AG04449 (cell line): ENCODE measurements at regions not wholly inside any gene's neighbourhood (a gene's known extent, or its start where the extent isn't known, plus 50 kb on each side); places are given as distances from the start of the nearest gene placed in this dataset.
"Not testable (repeated sequence)": the region's sequence is repeated elsewhere in the genome, so short reads cannot be mapped to it uniquely, and the experiment has no call there.

ENCODE experiments used
- CTCF ChIA-PET: fragments of 350-600 bp; formaldehyde crosslinking; extraction: SDS; loops from one replicate; lab custom pipeline; 2021; ENCODE audit warnings: antibody characterized with exemption; lab: Yijun Ruan, JAX
- POLR2A ChIA-PET: fragments of 400-600, 350-600 bp; formaldehyde crosslinking; extraction: SDS; loops from one replicate; lab custom pipeline; 2020; ENCODE audit warnings: antibody characterized with exemption, inconsistent platforms; lab: Yijun Ruan, JAX
- DNase-seq: peaks from one replicate; pipeline ENCODE4 v3.0.0-alpha.2; 2010; ENCODE audit warnings: low read depth, low spot score
- H3K4me3 ChIP-seq: 2 replicates; pipeline ENCODE4 v1.5.1; 2011; ENCODE audit warnings: low read depth, mild to moderate bottlenecking, control low read depth, low read length
- TF ChIP-seq, protein P1 (sequence below): IDR thresholded peaks from one replicate; pipeline ENCODE4 v1.5.1; 2011; ENCODE audit warnings: mild to moderate bottlenecking, moderate library complexity, low read length, control low read depth, inconsistent platforms; ENCODE audit not compliant: insufficient read depth; ENCODE audit errors: missing control alignments

GRCh38 chr6:121885399-121886152, 450.1 kb downstream of the GJA1 start:
- no peak overlapping the region for H3K4me3 ChIP-seq
- TF ChIP-seq, protein P1, sequence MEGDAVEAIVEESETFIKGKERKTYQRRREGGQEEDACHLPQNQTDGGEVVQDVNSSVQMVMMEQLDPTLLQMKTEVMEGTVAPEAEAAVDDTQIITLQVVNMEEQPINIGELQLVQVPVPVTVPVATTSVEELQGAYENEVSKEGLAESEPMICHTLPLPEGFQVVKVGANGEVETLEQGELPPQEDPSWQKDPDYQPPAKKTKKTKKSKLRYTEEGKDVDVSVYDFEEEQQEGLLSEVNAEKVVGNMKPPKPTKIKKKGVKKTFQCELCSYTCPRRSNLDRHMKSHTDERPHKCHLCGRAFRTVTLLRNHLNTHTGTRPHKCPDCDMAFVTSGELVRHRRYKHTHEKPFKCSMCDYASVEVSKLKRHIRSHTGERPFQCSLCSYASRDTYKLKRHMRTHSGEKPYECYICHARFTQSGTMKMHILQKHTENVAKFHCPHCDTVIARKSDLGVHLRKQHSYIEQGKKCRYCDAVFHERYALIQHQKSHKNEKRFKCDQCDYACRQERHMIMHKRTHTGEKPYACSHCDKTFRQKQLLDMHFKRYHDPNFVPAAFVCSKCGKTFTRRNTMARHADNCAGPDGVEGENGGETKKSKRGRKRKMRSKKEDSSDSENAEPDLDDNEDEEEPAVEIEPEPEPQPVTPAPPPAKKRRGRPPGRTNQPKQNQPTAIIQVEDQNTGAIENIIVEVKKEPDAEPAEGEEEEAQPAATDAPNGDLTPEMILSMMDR, result no peak
- ChIA-PET POLR2A (interaction anchor here (0.6 to 1.0 kb wide), 2 partner anchors 35 to 47 kb away, joined by 3 read pairs; no protein-coding TSS in a partner anchor), CTCF (interaction anchor here (0.7 to 1.6 kb wide), 5 partner anchors 10 to 455 kb away, joined by 3 to 6 read pairs (median 4); no protein-coding TSS in a partner anchor)
- no peak for DNase-seq

DNA sequence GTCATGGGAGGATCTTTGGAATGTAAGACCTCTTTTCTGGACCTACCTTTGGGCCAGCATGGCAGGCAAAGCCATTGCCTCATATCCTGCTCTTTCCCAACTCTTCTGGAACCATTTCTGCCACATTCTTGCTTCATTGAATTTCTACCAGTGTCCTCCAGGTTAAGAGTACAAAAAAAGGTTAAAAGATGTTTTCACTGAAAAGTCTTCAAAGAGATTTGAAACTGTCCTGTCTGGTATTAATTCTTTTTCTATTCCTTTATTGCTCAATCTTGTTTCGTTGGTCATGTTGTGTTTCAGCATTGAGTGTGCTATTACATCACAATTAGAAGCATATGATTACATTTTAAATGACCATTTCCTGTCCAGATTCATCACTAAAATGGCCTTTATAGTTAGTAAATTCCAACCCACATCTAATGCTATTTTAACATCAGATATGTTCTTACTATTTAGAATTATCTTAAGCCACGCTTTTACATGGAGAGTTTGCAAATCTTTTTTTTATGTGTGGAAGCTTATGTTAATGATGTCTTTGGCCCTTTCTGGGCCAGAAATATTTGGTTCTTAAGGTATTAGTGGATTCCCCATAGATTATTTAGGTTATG, 450.9 kb downstream of the GJA1 start:
- TF ChIP-seq, protein P1, result no peak
- DNase-seq, result no peak
- CTCF ChIA-PET, result interaction anchor here (1.1 kb wide), 1 partner anchor 15 kb away, joined by 3 read pairs; no protein-coding TSS in a partner anchor
- POLR2A ChIA-PET, result interaction anchor here (0.6 to 1.0 kb wide), 2 partner anchors 36 to 46 kb away, joined by 3 read pairs; no protein-coding TSS in a partner anchor
- no peak overlapping the region for H3K4me3 ChIP-seq

DNA sequence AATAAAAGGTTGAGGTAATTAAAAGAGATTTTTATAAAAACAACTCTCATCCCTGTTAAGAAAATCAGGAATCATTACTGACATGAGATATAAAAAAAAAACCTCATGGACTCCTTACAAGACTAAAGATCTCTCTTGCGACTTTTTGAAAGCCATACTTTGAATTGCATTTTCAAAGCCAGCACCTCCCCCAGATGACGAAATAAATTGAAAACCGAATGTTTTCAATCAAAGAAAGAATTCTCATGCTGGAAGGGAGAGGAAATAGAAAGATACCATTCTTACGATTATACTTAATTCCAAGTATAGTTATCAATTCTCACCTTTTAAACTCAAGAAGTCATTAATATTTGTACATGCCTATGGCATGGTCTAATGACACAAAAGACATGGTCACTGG, 452.3 kb downstream of the GJA1 start:
- ChIA-PET CTCF (interaction anchor here (1.2 kb wide), 1 partner anchor 47 kb away, joined by 3 read pairs; no protein-coding TSS in a partner anchor), POLR2A (no interaction called here)
- no peak for DNase-seq
- TF ChIP-seq, protein P1, result no peak
- no peak overlapping the region for H3K4me3 ChIP-seq

DNA sequence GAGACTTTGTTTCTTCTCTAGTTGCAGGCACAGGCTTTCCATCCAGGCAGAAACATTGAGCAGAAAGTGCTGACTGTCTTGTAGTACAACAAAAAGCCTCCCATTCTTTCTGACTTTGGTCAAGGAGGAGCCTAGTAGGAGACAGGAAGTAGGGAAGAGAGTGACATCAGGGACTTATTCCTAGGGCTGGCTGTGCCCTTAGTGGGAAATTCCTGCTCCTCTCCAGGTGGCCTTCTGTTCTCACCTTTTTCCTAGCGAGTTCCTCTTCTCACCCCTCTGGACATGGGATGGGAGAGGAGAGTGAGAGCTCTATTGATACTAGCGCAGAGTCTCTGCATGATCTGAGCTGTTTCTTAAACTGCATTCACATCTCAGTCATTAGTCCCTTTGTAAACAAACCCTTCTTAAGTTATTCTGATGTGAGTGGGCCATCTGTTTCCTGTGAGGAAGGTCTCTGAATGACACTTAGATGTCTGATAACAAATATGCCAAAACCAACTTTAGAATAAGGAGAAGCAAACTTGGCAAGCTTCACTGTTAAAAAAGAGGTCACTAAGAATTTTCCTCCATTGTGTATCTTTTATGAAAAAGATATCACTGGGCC, 455.0 kb downstream of the GJA1 start:
- CTCF ChIA-PET, result interaction anchor here (1.2 kb wide), 1 partner anchor 18 kb away, joined by 3 read pairs; no protein-coding TSS in a partner anchor
- TF ChIP-seq, protein P1, result no peak
- no peak for DNase-seq
- POLR2A ChIA-PET, result no interaction called here
- H3K4me3 ChIP-seq, result no peak overlapping the region

- DNase-seq, H3K4me3 ChIP-seq, POLR2A ChIA-PET, CTCF ChIA-PET: not testable (repeated sequence)
Measured at GRCh38 chr6:121895731-121896130, 460.3 kb downstream of the GJA1 start.

DNA sequence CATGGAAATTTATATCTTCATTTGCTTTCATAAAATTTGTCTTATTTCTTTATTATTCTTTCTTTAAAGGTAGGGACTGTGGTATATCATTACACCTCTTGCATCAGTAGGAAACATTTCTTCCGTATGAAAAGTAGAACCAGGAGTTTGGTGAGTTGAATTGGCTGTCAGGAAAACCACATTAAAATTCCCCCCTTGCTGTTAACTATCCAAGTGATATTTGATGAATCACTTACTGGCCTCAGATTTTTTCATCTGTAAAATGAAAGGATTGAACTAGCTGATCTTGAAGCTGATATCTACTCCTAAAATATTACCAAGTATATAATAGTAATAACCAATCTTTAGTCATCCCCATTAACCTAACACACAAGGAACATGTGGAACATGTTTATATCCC, 460.9 kb downstream of the GJA1 start:
- ChIA-PET POLR2A (no interaction called here), CTCF (no interaction called here)
- TF ChIP-seq, protein P1, result no peak
- DNase-seq, result no peak
- H3K4me3 ChIP-seq, result no peak overlapping the region
